ENCODE measurements at regions not wholly inside any gene's neighbourhood (a gene's known extent, or its start where the extent isn't known, plus 50 kb on each side); places are given as distances from the start of the nearest gene placed in this dataset.

DNA sequence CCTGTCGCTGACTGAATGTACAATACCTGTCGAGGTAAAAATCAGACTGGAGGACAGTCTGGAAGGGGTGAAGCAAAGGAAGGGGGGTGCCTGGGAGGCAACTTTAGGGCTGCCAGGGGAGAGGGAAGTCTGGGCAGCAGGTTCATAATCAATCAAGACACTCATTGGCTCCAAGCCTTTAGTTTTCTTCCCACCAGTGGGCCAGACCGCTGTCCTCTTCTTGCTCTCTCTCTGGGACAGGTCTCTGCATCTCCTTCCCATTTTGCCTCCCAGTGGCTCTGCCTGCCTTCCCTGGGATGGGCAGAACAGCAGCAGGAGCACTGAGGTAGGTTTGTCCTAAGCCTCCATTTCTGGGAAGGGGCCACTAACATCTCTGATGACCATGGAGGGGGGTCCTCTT lies 206.5 kb downstream of the TTC8 start:
- peaks cover 0 to 67% (median 30%) of the 10 kb centered on the region in 7 donors for H3K27me3 ChIP-seq (replicated peaks in 1 of 7)
- intact Hi-C loops (cut with DNase I; ENCODE audit: low total_unique reads) = no loop called here

DNA sequence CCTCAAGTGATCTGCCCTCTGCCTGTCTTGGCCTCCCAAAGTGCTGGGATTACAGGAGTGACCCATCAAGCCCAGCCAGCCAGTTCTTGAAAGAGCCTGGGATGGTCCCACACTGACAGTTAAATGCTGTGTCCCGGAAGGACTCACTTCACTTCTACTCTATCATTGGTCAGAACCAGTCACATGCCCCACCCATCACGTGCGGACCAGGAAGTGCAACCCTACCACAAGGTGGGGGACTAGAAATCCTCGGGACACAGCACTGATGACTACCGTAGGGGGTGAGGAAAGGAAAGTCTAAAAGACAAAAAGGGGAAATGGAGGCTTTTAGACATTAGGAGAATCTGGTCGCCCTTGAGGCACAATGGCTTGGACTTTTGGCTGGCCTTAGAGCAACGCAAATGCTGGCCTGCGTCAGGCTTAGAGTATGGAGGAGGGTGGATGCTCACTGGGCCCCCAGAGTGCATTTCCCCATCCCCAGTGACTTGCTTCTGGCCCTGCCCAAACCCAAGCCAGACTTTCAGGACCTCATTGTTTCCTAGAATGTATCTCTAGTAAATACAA lies 207.7 kb downstream of the TTC8 start:
- peaks cover 0 to 4% (median 0%) of the 10 kb centered on the region in 8 donors for H3K9me3 ChIP-seq
- DNase-seq = no peak
- no peak overlapping the region for H3K4me3 ChIP-seq
- TF ChIP-seq POLR2A (IDR thresholded peaks at IDR 0.05) = no peak
- TF ChIP-seq POLR2AphosphoS5 (IDR thresholded peaks at IDR 0.05) = no peak
- TF ChIP-seq, protein P1, sequence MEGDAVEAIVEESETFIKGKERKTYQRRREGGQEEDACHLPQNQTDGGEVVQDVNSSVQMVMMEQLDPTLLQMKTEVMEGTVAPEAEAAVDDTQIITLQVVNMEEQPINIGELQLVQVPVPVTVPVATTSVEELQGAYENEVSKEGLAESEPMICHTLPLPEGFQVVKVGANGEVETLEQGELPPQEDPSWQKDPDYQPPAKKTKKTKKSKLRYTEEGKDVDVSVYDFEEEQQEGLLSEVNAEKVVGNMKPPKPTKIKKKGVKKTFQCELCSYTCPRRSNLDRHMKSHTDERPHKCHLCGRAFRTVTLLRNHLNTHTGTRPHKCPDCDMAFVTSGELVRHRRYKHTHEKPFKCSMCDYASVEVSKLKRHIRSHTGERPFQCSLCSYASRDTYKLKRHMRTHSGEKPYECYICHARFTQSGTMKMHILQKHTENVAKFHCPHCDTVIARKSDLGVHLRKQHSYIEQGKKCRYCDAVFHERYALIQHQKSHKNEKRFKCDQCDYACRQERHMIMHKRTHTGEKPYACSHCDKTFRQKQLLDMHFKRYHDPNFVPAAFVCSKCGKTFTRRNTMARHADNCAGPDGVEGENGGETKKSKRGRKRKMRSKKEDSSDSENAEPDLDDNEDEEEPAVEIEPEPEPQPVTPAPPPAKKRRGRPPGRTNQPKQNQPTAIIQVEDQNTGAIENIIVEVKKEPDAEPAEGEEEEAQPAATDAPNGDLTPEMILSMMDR (IDR thresholded peaks at IDR 0.05 in 8 of 11, conservative IDR thresholded peaks at IDR 0.05 in 3 of 11) = no peak
- H3K36me3 ChIP-seq = no peaks in the 10 kb centered on the region
- peaks cover 0 to 66% (median 18%) of the 10 kb centered on the region in 7 donors for H3K27me3 ChIP-seq (replicated peaks in 1 of 7)
- no peak overlapping the region for H3K27ac ChIP-seq
- WGBS, 5 donors = 76 to 85% (median 78%) methylated on average over 8 of the region's 8 CpGs
- H3K4me1 ChIP-seq = peaks cover 3 to 8% (median 6%) of the 10 kb centered on the region in 6 donors
- intact Hi-C loops (cut with DNase I; ENCODE audit: low total_unique reads) = no loop called here

More for the DNA sequence above, 206.5 kb downstream of the TTC8 start:
- no peak overlapping the region for H3K4me3 ChIP-seq
- no peaks in the 10 kb centered on the region for H3K36me3 ChIP-seq
- no peak for DNase-seq
- no peak overlapping the region for H3K27ac ChIP-seq
- no peak for TF ChIP-seq POLR2A (IDR thresholded peaks at IDR 0.05)
- peaks cover 9 to 20% (median 12%) of the 10 kb centered on the region in 6 donors for H3K4me1 ChIP-seq
- peaks cover 0 to 4% (median 0%) of the 10 kb centered on the region in 8 donors for H3K9me3 ChIP-seq
- WGBS, 5 donors = 91 to 96% (median 93%) methylated on average over 3 of the region's 3 CpGs

DNA sequence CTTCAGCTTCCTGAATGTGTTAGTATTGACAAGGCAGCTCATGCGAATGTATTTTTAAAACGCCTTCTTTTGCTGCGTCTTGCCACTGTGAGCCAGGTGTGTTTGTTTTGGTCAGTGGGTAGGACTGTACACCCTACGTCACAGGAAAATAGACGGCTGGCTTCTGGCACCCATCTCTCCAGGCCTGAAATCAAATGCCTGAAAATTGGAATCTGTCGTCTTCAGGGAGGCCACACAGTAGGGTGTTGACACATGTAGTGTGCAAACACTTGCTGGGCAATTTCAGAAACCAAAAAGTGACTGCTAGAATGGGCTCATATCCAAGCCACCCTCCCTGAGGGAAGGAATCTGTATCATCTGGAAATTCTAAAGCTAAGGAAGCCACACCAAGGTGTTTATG lies 209.3 kb downstream of the TTC8 start:
- H3K27ac ChIP-seq = no peak overlapping the region
- WGBS, 5 donors = 91 to 98% (median 94%) methylated on average over 6 of the region's 6 CpGs
- H3K36me3 ChIP-seq = no peaks in the 10 kb centered on the region
- no peaks in the 10 kb centered on the region for H3K4me1 ChIP-seq
- H3K27me3 ChIP-seq (replicated peaks in 1 of 7) = peaks cover 0 to 54% (median 9%) of the 10 kb centered on the region in 7 donors
- no peak for TF ChIP-seq POLR2AphosphoS5 (IDR thresholded peaks at IDR 0.05)
- TF ChIP-seq, protein P1 (IDR thresholded peaks at IDR 0.05 in 8 of 11, conservative IDR thresholded peaks at IDR 0.05 in 3 of 11) = no peak
- no peak for TF ChIP-seq POLR2A (IDR thresholded peaks at IDR 0.05)
- intact Hi-C loops (cut with DNase I; ENCODE audit: low total_unique reads) = no loop called here
- no peak overlapping the region for H3K4me3 ChIP-seq
- peaks cover 0 to 2% (median 0%) of the 10 kb centered on the region in 8 donors for H3K9me3 ChIP-seq
- DNase-seq = no peak

DNA sequence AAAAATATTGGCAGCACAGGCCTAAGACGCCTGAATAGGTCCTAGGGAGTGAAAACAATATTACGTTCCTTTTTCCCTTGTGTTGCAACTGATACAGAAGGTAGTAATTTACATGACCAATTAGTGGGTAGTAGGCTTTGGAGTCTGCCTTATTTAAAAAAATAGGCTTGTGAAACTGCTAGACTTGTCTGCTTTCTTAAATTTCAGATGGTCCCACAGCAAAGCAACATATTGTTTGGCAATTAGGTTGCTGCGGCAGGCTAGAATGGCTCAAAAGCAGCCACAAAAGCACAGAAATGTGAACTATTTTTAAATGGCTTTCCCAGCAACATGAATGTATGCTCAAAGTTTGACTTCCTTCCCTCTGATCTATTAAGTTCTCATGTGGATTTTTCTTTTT lies 211.9 kb downstream of the TTC8 start:
- no peak overlapping the region for H3K4me3 ChIP-seq
- no peak overlapping the region for H3K27ac ChIP-seq

More for the DNA sequence above, 211.9 kb downstream of the TTC8 start:
- H3K9me3 ChIP-seq = no peaks in the 10 kb centered on the region
- TF ChIP-seq POLR2A (IDR thresholded peaks at IDR 0.05) = no peak
- TF ChIP-seq, protein P1 (IDR thresholded peaks at IDR 0.05 in 8 of 11, conservative IDR thresholded peaks at IDR 0.05 in 3 of 11) = no peak
- TF ChIP-seq POLR2AphosphoS5 (IDR thresholded peaks at IDR 0.05) = no peak
- H3K27me3 ChIP-seq (replicated peaks in 1 of 7) = peaks cover 0 to 33% (median 0%) of the 10 kb centered on the region in 7 donors
- H3K36me3 ChIP-seq = no peaks in the 10 kb centered on the region
- peaks cover 0 to 14% (median 14%) of the 10 kb centered on the region in 6 donors for H3K4me1 ChIP-seq
- 86 to 95% (median 92%) methylated on average over 3 of the region's 3 CpGs for WGBS, 5 donors
- no peak for DNase-seq
- intact Hi-C loops (cut with DNase I; ENCODE audit: low total_unique reads) = loop anchor here (5.0 kb wide), 1 partner anchor 881 kb away; no protein-coding TSS in a partner anchor
